A549 (cell line): ENCODE measurements at regions not wholly inside any gene's neighbourhood (a gene's known extent, or its start where the extent isn't known, plus 50 kb on each side); places are given as distances from the start of the nearest gene placed in this dataset.

Experiments
- ATAC-seq, 2 experiments: fragments of 200-7000 bp in 1 of 2; fragments of >200 bp in 1 of 2; cut with Nextera tagmentation in 1 of 2; cut with Tn5 transposase in 1 of 2; 3 replicates each; pipeline versions ENCODE4 v1.8.0 to v1.9.1; 2018 to 2020; ENCODE audit warnings: mild to moderate bottlenecking in 1 of 2, moderate library complexity in 1 of 2
- CTCF ChIA-PET: fragments of 300-600 bp; sonication (Branson Sonifier 250); formaldehyde crosslinking; extraction: SDS; loops from one replicate; lab custom pipeline; 2021; ENCODE audit warnings: antibody characterized with exemption, inconsistent platforms; lab: Yijun Ruan, JAX
- POLR2A ChIA-PET: fragments of 350-600 bp; formaldehyde crosslinking; extraction: SDS; loops from one replicate; lab custom pipeline; 2021; ENCODE audit warnings: antibody characterized with exemption, inconsistent platforms; lab: Yijun Ruan, JAX
- DNase-seq, 2 experiments: peaks; one replicate each; pipeline versions ENCODE4 v3.0.0 to v3.0.0-alpha.2; 2011 to 2016; ENCODE audit warnings: low read depth in 1 of 2, low spot score in 1 of 2
- FAIRE-seq: peaks from 2 replicates; lab custom pipeline; 2011; peaks lifted over from hg19 to GRCh38; lab: Jason Lieb, UNC
- H3K27ac ChIP-seq, 2 experiments: fragments of >200 bp; sonication (Bioruptor Twin); formaldehyde crosslinking; 3 replicates each; pipeline ENCODE4 v1.5.1; 2016 to 2017
- H3K4me1 ChIP-seq: fragments of >200 bp; sonication (Bioruptor Twin); formaldehyde crosslinking; 3 replicates; pipeline ENCODE4 v1.6.1; 2016
- H3K4me2 ChIP-seq: fragments of >200 bp; sonication (Bioruptor Twin); formaldehyde crosslinking; 3 replicates; pipeline ENCODE4 v1.6.1; 2016
- H3K4me3 ChIP-seq: fragments of >200 bp; sonication (Bioruptor Twin); formaldehyde crosslinking; 3 replicates; pipeline ENCODE4 v1.5.1; 2016
- H3K9me3 ChIP-seq: fragments of >200 bp; sonication (Bioruptor Twin); formaldehyde crosslinking; 3 replicates; pipeline ENCODE4 v1.6.1; 2016
- CBX2 ChIP-seq: fragments of 200-600 bp; sonication (generic); IDR thresholded peaks from 2 replicates; pipeline ENCODE4 v1.6.1; 2016; ENCODE audit warnings: low read depth, mild to moderate bottlenecking, borderline replicate concordance
- CHD4 ChIP-seq: fragments of 200-600 bp; sonication (generic); IDR thresholded peaks from 2 replicates; pipeline ENCODE4 v1.6.1; 2016; ENCODE audit warnings: antibody characterized with exemption, mild to moderate bottlenecking, borderline replicate concordance
- ESRRA ChIP-seq: fragments of 150-350 bp; IDR thresholded peaks from 2 replicates; pipeline ENCODE4 v1.6.1; 2014; ENCODE audit warnings: mild to moderate bottlenecking, low read length, borderline replicate concordance
- FOSL2 ChIP-seq, 2 experiments: fragments of 450-650 bp in 1 of 2; fragments of >200 bp in 1 of 2; sonication (Bioruptor Twin) in 1 of 2; formaldehyde crosslinking; IDR thresholded peaks; 2 replicates each; pipeline versions ENCODE4 v1.5.0 to v1.6.1; 2016 to 2020; ENCODE audit warnings: mild to moderate bottlenecking in 1 of 2, moderate library complexity in 1 of 2
- HEYL ChIP-seq: fragments of 250-450 bp; sonication (Bioruptor Pico); IDR thresholded peaks from 2 replicates; pipeline ENCODE4 v1.8.0; 2021; ENCODE audit warnings: mild to moderate bottlenecking, moderate library complexity
- HMGXB4 ChIP-seq: fragments of 250-450 bp; sonication (Bioruptor Pico); IDR thresholded peaks from 2 replicates; pipeline ENCODE4 v1.5.0; 2021; ENCODE audit warnings: mild to moderate bottlenecking, moderate library complexity, borderline replicate concordance
- HOXB13 ChIP-seq: fragments of 250-450 bp; sonication (Bioruptor Pico); IDR thresholded peaks from 2 replicates; pipeline ENCODE4 v1.5.0; 2020; ENCODE audit warnings: low read depth, mild to moderate bottlenecking, moderate library complexity
- KDM1A ChIP-seq: fragments of 200-600 bp; sonication (generic); IDR thresholded peaks from 2 replicates; pipeline ENCODE4 v1.6.1; 2016; ENCODE audit warnings: low read depth, mild to moderate bottlenecking
- MAFK ChIP-seq: fragments of 450-650 bp; IDR thresholded peaks from 2 replicates; pipeline ENCODE4 v1.6.1; 2014; ENCODE audit not compliant: partially characterized antibody
- MYC ChIP-seq: IDR thresholded peaks from 2 replicates; pipeline ENCODE4 v1.6.1; 2012; ENCODE audit warnings: mild to moderate bottlenecking, inconsistent platforms, low read length, improper control_type of control experiment, borderline replicate concordance
- NPAS2 ChIP-seq: fragments of 250-450 bp; sonication (Bioruptor Pico); IDR thresholded peaks from 2 replicates; pipeline ENCODE4 v1.8.0; 2022; ENCODE audit warnings: mild to moderate bottlenecking, moderate library complexity, borderline replicate concordance
- RAD21 ChIP-seq, 2 experiments: fragments of >200 bp in 1 of 2; sonication (Bioruptor Twin) in 1 of 2; formaldehyde crosslinking in 1 of 2; IDR thresholded peaks in 1 of 2; conservative IDR thresholded peaks in 1 of 2; 2 replicates in 1 of 2; 3 replicates in 1 of 2; pipeline ENCODE4 v1.6.1; 2012 to 2018; ENCODE audit warnings: inconsistent platforms in 1 of 2
- RCOR1 ChIP-seq: fragments of 150-350 bp; IDR thresholded peaks from 2 replicates; pipeline ENCODE4 v1.6.1; 2014; ENCODE audit warnings: antibody characterized with exemption, low read length, low read depth
- REST ChIP-seq: fragments of 200-600 bp; sonication (generic); IDR thresholded peaks from 2 replicates; pipeline ENCODE4 v1.6.1; 2016; ENCODE audit warnings: antibody characterized with exemption, mild to moderate bottlenecking, moderate library complexity
- RFX5 ChIP-seq: fragments of 450-650 bp; IDR thresholded peaks from 2 replicates; pipeline ENCODE4 v1.7.1; 2014; ENCODE audit warnings: antibody characterized with exemption, mild to moderate bottlenecking, moderate library complexity
- TFCP2L1 ChIP-seq: fragments of 250-450 bp; sonication (Bioruptor Pico); IDR thresholded peaks from 2 replicates; pipeline ENCODE4 v1.5.0; 2021; ENCODE audit warnings: mild to moderate bottlenecking
- ZNF302 ChIP-seq: fragments of 250-450 bp; sonication (Bioruptor Pico); IDR thresholded peaks from 2 replicates; pipeline ENCODE4 v1.9.0; 2021; ENCODE audit warnings: inconsistent platforms, mild to moderate bottlenecking, moderate library complexity
- ZSCAN20 ChIP-seq: fragments of 250-450 bp; sonication (Bioruptor Pico); IDR thresholded peaks from 2 replicates; pipeline ENCODE4 v1.8.0; 2022; ENCODE audit warnings: mild to moderate bottlenecking, moderate library complexity
- whole genome bisulfite sequencing: methylation state at CpG from one replicate; pipeline ENCODE4 v1.1.6; 2017; ENCODE audit errors: missing lambda C conversion rate; 5-methylcytosine and 5-hydroxymethylcytosine counted together
- TF ChIP-seq, protein P1 (sequence below): fragments of 150-350 bp; IDR thresholded peaks from 2 replicates; pipeline ENCODE4 v1.6.1; 2014; ENCODE audit warnings: low read depth, mild to moderate bottlenecking, low read length
- TF ChIP-seq, protein P2 (sequence below): IDR thresholded peaks from 2 replicates; pipeline ENCODE4 v1.6.1; 2012
- TF ChIP-seq, protein P3 (sequence below): IDR thresholded peaks from 2 replicates; pipeline ENCODE4 v1.6.1; 2012

GRCh38 chr6:74133073-74133472 is 437.1 kb downstream of the CD109 start:
- Histone ChIP-seq H3K4me1 (no peaks in the 10 kb centered on the region), H3K4me3 (no peak overlapping the region), H3K27ac (no peak overlapping the region), H3K4me2 (no peak overlapping the region), H3K9me3 (no peaks in the 10 kb centered on the region)
- CTCF ChIA-PET = no interaction called here
- no peak for TF ChIP-seq MAFK
- TF ChIP-seq, protein P1, sequence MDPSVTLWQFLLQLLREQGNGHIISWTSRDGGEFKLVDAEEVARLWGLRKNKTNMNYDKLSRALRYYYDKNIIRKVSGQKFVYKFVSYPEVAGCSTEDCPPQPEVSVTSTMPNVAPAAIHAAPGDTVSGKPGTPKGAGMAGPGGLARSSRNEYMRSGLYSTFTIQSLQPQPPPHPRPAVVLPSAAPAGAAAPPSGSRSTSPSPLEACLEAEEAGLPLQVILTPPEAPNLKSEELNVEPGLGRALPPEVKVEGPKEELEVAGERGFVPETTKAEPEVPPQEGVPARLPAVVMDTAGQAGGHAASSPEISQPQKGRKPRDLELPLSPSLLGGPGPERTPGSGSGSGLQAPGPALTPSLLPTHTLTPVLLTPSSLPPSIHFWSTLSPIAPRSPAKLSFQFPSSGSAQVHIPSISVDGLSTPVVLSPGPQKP = no peak
- DNase-seq (no peak), FAIRE-seq (no peak), ATAC-seq (no peak)
- 13% methylated on average over 1 of the region's 1 CpG for WGBS
- POLR2A ChIA-PET = no interaction called here

- no peak overlapping the region for H3K27ac ChIP-seq
These were observed 434.6 kb downstream of the CD109 start for GRCh38 chr6:74130641-74131040.

GRCh38 chr6:74128536-74128935 is 432.5 kb downstream of the CD109 start:
- no peak for ATAC-seq
- no peak for FAIRE-seq
- CTCF ChIA-PET = no interaction called here
- no peak overlapping the region for H3K27ac ChIP-seq
- no peaks in the 10 kb centered on the region for H3K9me3 ChIP-seq
- no peak overlapping the region for H3K4me3 ChIP-seq
- H3K4me1 ChIP-seq = no peaks in the 10 kb centered on the region
- no peak overlapping the region for H3K4me2 ChIP-seq
- whole genome bisulfite sequencing = 15% methylated on average over 1 of the region's 1 CpG
- TF ChIP-seq, protein P2, sequence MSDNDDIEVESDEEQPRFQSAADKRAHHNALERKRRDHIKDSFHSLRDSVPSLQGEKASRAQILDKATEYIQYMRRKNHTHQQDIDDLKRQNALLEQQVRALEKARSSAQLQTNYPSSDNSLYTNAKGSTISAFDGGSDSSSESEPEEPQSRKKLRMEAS = no peak
- TF ChIP-seq HEYL (CRISPR knock-in tag) (no peak), NPAS2 (no peak), ZNF302 (CRISPR knock-in tag) (no peak), FOSL2 (IDR thresholded peaks at IDR 0.05) (no peak), FOSL2 (CRISPR knock-in tag; IDR thresholded peaks at IDR 0.05) (no peak), RCOR1 (no peak), HOXB13 (CRISPR knock-in tag) (no peak), ZSCAN20 (CRISPR knock-in tag) (no peak), ESRRA (no peak), MYC (no peak), CHD4 (no peak), TFCP2L1 (CRISPR knock-in tag) (no peak), CBX2 (no peak), RAD21 (conservative IDR thresholded peaks at IDR 0.05 in 1 of 2, IDR thresholded peaks at IDR 0.05 in 1 of 2) (no peak), KDM1A (no peak), HMGXB4 (CRISPR knock-in tag) (no peak)
- TF ChIP-seq, protein P3, sequence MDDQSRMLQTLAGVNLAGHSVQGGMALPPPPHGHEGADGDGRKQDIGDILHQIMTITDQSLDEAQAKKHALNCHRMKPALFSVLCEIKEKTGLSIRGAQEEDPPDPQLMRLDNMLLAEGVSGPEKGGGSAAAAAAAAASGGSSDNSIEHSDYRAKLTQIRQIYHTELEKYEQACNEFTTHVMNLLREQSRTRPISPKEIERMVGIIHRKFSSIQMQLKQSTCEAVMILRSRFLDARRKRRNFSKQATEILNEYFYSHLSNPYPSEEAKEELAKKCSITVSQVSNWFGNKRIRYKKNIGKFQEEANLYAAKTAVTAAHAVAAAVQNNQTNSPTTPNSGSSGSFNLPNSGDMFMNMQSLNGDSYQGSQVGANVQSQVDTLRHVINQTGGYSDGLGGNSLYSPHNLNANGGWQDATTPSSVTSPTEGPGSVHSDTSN = no peak
- TF ChIP-seq, all 56 proteins: peak for 0
- no peak for DNase-seq
- POLR2A ChIA-PET = no interaction called here

More at GRCh38 chr6:74130641-74131040, 434.6 kb downstream of the CD109 start:
- ATAC-seq = no peak
- 59% methylated on average over 2 of the region's 2 CpGs for WGBS
- DNase-seq = no peak
- H3K4me1 ChIP-seq = no peaks in the 10 kb centered on the region
- ChIA-PET CTCF (no interaction called here), POLR2A (no interaction called here)
- TF ChIP-seq REST (no peak), RFX5 (no peak)
- no peak overlapping the region for H3K4me2 ChIP-seq
- FAIRE-seq = no peak
- no peaks in the 10 kb centered on the region for H3K9me3 ChIP-seq
- H3K4me3 ChIP-seq = no peak overlapping the region
